HepG2 (cell line): ENCODE measurements at regions not wholly inside any gene's neighbourhood (a gene's known extent, or its start where the extent isn't known, plus 50 kb on each side); places are given as distances from the start of the nearest gene placed in this dataset.

ENCODE experiments used
- ATAC-seq: fragments of 200-7000 bp; cut with Tn5 transposase; 3 replicates; pipeline ENCODE4 v1.9.1; 2020; ENCODE audit warnings: mild to moderate bottlenecking, moderate library complexity
- BruUV-seq: library from RNA; stranded (reverse); fragments of 400-500 nt; replicated peaks from 2 replicates; lab custom pipeline; 2021; lab: Mats Ljungman, UMichigan
- CTCF ChIA-PET: fragments of 300-600 bp; formaldehyde crosslinking; extraction: SDS; loops from one replicate; lab custom pipeline; 2021; ENCODE audit warnings: low total read pairs, inconsistent platforms, low intra/inter-chr PET ratio; lab: Yijun Ruan, JAX
- POLR2A ChIA-PET: fragments of 350-600 bp; sonication (Branson Sonifier 250); formaldehyde crosslinking; loops from one replicate; lab custom pipeline; 2020; ENCODE audit warnings: antibody characterized with exemption, inconsistent platforms; lab: Yijun Ruan, JAX
- DNase-seq: peaks from one replicate; pipeline ENCODE4 v3.0.0-alpha.2; 2015; ENCODE audit warnings: low spot score
- FAIRE-seq: peaks from 3 replicates; lab custom pipeline; 2011; peaks lifted over from hg19 to GRCh38; lab: Jason Lieb, UNC
- H2AFZ ChIP-seq: one replicate; pipeline ENCODE4 v1.6.1; 2011; ENCODE audit warnings: low read length, inconsistent platforms
- H3K27ac ChIP-seq: fragments of 300-600 bp; 3 replicates; pipeline ENCODE4 v1.8.0; 2011; ENCODE audit warnings: mixed run types, mild to moderate bottlenecking, mixed read lengths, low read length, inconsistent platforms; ENCODE audit not compliant: insufficient read depth; ENCODE audit errors: extremely low read length
- H3K27me3 ChIP-seq, 2 experiments: fragments of 200-600 bp in 1 of 2; 2 replicates in 1 of 2; 3 replicates in 1 of 2; pipeline versions ENCODE4 v1.6.0 to v1.8.0; 2011; ENCODE audit warnings: low read length in 2 of 2, mild to moderate bottlenecking in 2 of 2, moderate library complexity in 2 of 2, inconsistent platforms in 1 of 2; ENCODE audit not compliant: insufficient read depth in 2 of 2, control insufficient read depth in 1 of 2
- H3K36me3 ChIP-seq, 2 experiments: fragments of 200-600 bp in 1 of 2; replicated peaks in 1 of 2; 2 replicates in 1 of 2; 3 replicates in 1 of 2; pipeline versions ENCODE4 v1.5.1 to v1.8.0; 2011; ENCODE audit warnings: low read length in 2 of 2, inconsistent platforms in 1 of 2; ENCODE audit not compliant: insufficient read depth in 2 of 2, control insufficient read depth in 1 of 2
- H3K4me1 ChIP-seq: 2 replicates; pipeline ENCODE4 v1.5.1; 2012; ENCODE audit warnings: low read length, inconsistent platforms; ENCODE audit not compliant: insufficient read depth
- H3K4me2 ChIP-seq: 2 replicates; pipeline ENCODE4 v1.6.0; 2011; ENCODE audit warnings: low read depth, low read length, inconsistent platforms
- H3K4me3 ChIP-seq, 3 experiments: fragments of 200-600 bp in 1 of 3; sonication (generic), shearing (Covaris generic) in 1 of 3; replicated peaks in 1 of 3; 2 replicates each; pipeline ENCODE4 v1.5.1; 2011 to 2016; ENCODE audit warnings: low read length in 3 of 3, inconsistent platforms in 2 of 3, low read depth in 2 of 3, mild to moderate bottlenecking in 2 of 3, control low read depth in 1 of 3, mixed read lengths in 1 of 3; ENCODE audit not compliant: insufficient read depth in 1 of 3
- H3K79me2 ChIP-seq: one replicate; pipeline ENCODE4 v1.6.1; 2011; ENCODE audit warnings: low read length, inconsistent platforms; ENCODE audit not compliant: insufficient read depth
- H3K9ac ChIP-seq: 2 replicates; pipeline ENCODE4 v1.6.0; 2011; ENCODE audit warnings: mild to moderate bottlenecking, low read depth, low read length, inconsistent platforms; ENCODE audit not compliant: insufficient read depth
- H3K9me3 ChIP-seq: 2 replicates; pipeline ENCODE4 v1.5.1; 2012; ENCODE audit warnings: mild to moderate bottlenecking, low read length
- H4K20me1 ChIP-seq: 2 replicates; pipeline ENCODE4 v1.6.0; 2011; ENCODE audit warnings: inconsistent platforms, mild to moderate bottlenecking, low read length, moderate library complexity; ENCODE audit not compliant: insufficient read depth
- FOXJ3 ChIP-seq: sonication (generic); formaldehyde crosslinking; IDR thresholded peaks from 2 replicates; pipeline ENCODE4 v1.4.0; 2020; ENCODE audit warnings: missing genetic modification reagents, mild to moderate bottlenecking, borderline replicate concordance
- HDAC1 ChIP-seq: sonication (generic); formaldehyde crosslinking; IDR thresholded peaks from 2 replicates; pipeline ENCODE4 v1.5.1; 2020; ENCODE audit warnings: mild to moderate bottlenecking, missing genetic modification reagents
- KDM6A ChIP-seq: IDR thresholded peaks from 2 replicates; pipeline ENCODE4 v1.6.1; 2016; ENCODE audit warnings: low read depth
- KLF15 ChIP-seq: sonication (generic); formaldehyde crosslinking; IDR thresholded peaks from 2 replicates; pipeline ENCODE4 v1.8.1; 2023; ENCODE audit warnings: borderline replicate concordance, mild to moderate bottlenecking, inconsistent platforms, missing genetic modification reagents, mixed read lengths
- MIXL1 ChIP-seq: IDR thresholded peaks from 2 replicates; pipeline ENCODE4 v1.6.1; 2016
- PCBP1 ChIP-seq: fragments of 200-400 bp; formaldehyde crosslinking; IDR thresholded peaks from 2 replicates; pipeline ENCODE4 v1.6.1; 2017; ENCODE audit warnings: mild to moderate bottlenecking, low read depth, low read length, borderline replicate concordance
- PRDM10 ChIP-seq: sonication (generic); formaldehyde crosslinking; IDR thresholded peaks from 2 replicates; pipeline ENCODE4 v1.4.0; 2020; ENCODE audit warnings: low read depth, missing genetic modification reagents
- RARA ChIP-seq: IDR thresholded peaks from 2 replicates; pipeline ENCODE4 v1.6.1; 2016; ENCODE audit warnings: missing genetic modification reagents, missing compliant biosample characterization
- RORA ChIP-seq: sonication (generic); formaldehyde crosslinking; IDR thresholded peaks from 2 replicates; pipeline ENCODE4 v1.5.0; 2020; ENCODE audit warnings: mild to moderate bottlenecking, missing genetic modification reagents, moderate library complexity
- SPEN ChIP-seq: sonication (generic); formaldehyde crosslinking; IDR thresholded peaks from 2 replicates; pipeline ENCODE4 v1.5.1; 2020; ENCODE audit warnings: low read depth, mild to moderate bottlenecking, missing genetic modification reagents
- ZNF160 ChIP-seq: sonication (generic); formaldehyde crosslinking; IDR thresholded peaks from 2 replicates; pipeline ENCODE4 v1.8.0; 2022; ENCODE audit warnings: mild to moderate bottlenecking, inconsistent platforms, missing genetic modification reagents
- ZNF331 ChIP-seq: sonication (generic); formaldehyde crosslinking; IDR thresholded peaks from 2 replicates; pipeline ENCODE4 v1.4.0; 2020; ENCODE audit warnings: missing genetic modification reagents
- ZNF446 ChIP-seq: sonication (generic); formaldehyde crosslinking; IDR thresholded peaks from 2 replicates; pipeline ENCODE4 v1.5.0; 2020; ENCODE audit warnings: mild to moderate bottlenecking, missing genetic modification reagents
- ZNF546 ChIP-seq: sonication (generic); formaldehyde crosslinking; conservative IDR thresholded peaks from 2 replicates; pipeline ENCODE4 v1.8.1; 2023; ENCODE audit warnings: mild to moderate bottlenecking, missing genetic modification reagents
- ZNF569 ChIP-seq: sonication (generic); formaldehyde crosslinking; IDR thresholded peaks from 2 replicates; pipeline ENCODE4 v1.5.0; 2020; ENCODE audit warnings: mild to moderate bottlenecking, missing genetic modification reagents, moderate library complexity, borderline replicate concordance
- ZNF678 ChIP-seq: sonication (generic); formaldehyde crosslinking; IDR thresholded peaks from 2 replicates; pipeline ENCODE4 v1.4.0; 2020; ENCODE audit warnings: mild to moderate bottlenecking, missing genetic modification reagents
- ZNF761 ChIP-seq: sonication (generic); formaldehyde crosslinking; conservative IDR thresholded peaks from 2 replicates; pipeline ENCODE4 v1.4.0; 2020; ENCODE audit warnings: mild to moderate bottlenecking, missing genetic modification reagents
- ZNF816 ChIP-seq: sonication (generic); formaldehyde crosslinking; IDR thresholded peaks from 2 replicates; pipeline ENCODE4 v1.8.0; 2022; ENCODE audit warnings: missing genetic modification reagents, mild to moderate bottlenecking, borderline replicate concordance
- WGBS: methylation state at CpG from one replicate; pipeline ENCODE4 v1.1.6; 2017; ENCODE audit warnings: low lambda C conversion rate; 5-methylcytosine and 5-hydroxymethylcytosine counted together
- in situ Hi-C: cut with HindIII; loops from 2 replicates; pipeline ENCODE4 v1.10.0; 2017; ENCODE audit warnings: low pct_unique_long_range_greater_than_20kb; ENCODE audit not compliant: extremely low pct_ligation_motif_present
- intact Hi-C: fragments of 100-400 bp; cut with micrococcal nuclease; formaldehyde crosslinking; loops from one replicate; pipeline ENCODE4 v1.10.0; 2022; ENCODE audit not compliant: unreplicated experiment
- TF ChIP-seq, protein P1 (sequence below), 2 experiments: sonication (generic) in 1 of 2; formaldehyde crosslinking in 1 of 2; IDR thresholded peaks; 2 replicates each; pipeline versions ENCODE4 v1.4.0 to v1.6.1; 2018 to 2020; ENCODE audit warnings: missing genetic modification reagents in 2 of 2, borderline replicate concordance in 1 of 2, low read depth in 1 of 2, mild to moderate bottlenecking in 1 of 2, missing biosample characterization in 1 of 2

DNA sequence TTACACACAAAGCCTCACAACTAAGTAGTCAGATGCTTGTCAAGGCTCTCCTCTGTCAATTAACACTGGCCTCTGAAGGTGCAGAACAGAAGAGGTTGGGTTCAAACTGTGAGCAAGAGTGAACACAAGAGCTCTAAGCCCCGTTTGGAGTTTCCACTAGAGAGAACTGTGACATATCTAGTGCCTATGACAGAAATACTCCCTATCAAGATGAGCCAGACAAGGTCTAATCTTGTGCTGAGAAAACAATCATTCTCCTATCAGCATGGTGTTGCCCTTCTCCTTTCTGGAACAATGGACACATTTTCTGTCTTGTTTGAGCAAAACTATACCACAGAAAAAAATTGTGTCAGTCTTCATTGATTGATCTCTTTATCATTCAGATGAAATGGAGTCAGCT, 62.4 kb upstream of the CCDC71L start:
- no peak overlapping the region for H2AFZ ChIP-seq
- no peak overlapping the region for H3K4me2 ChIP-seq
- POLR2A ChIA-PET: no interaction called here

GRCh38 chr7:106729720-106730385, 68.9 kb upstream of the CCDC71L start:
- H4K20me1 ChIP-seq: no peaks in the 10 kb centered on the region
- no peaks in the 10 kb centered on the region for H3K4me1 ChIP-seq
- no peaks in the 10 kb centered on the region for H3K36me3 ChIP-seq
- H2AFZ ChIP-seq: no peak overlapping the region
- H3K9ac ChIP-seq: no peak overlapping the region
- no peak for FAIRE-seq
- H3K27me3 ChIP-seq: no peaks in the 10 kb centered on the region
- intact Hi-C loops: no loop called here
- no peak overlapping the region for H3K4me2 ChIP-seq
- in situ Hi-C loops: loop anchor here (5.0 to 10.0 kb wide), 2 partner anchors 185 to 553 kb away; no protein-coding TSS in a partner anchor
- no peak for DNase-seq
- H3K9me3 ChIP-seq: no peaks in the 10 kb centered on the region
- H3K27ac ChIP-seq: no peak overlapping the region
- no peak overlapping the region for H3K4me3 ChIP-seq
- POLR2A ChIA-PET: no interaction called here
- no peaks in the 10 kb centered on the region for H3K79me2 ChIP-seq
- BruUV-seq: no TSS peak
- no peak for ATAC-seq
- CTCF ChIA-PET: no interaction called here
- WGBS: 6% methylated on average over 2 of the region's 2 CpGs
- TF ChIP-seq ZNF546 (no peak), PRDM10 (CRISPR knock-in tag) (no peak), ZNF569 (no peak), ZNF761 (CRISPR knock-in tag) (no peak), ZNF331 (CRISPR knock-in tag) (no peak), RARA (CRISPR knock-in tag) (no peak), MIXL1 (CRISPR knock-in tag) (no peak)

More for the DNA sequence above, 62.4 kb upstream of the CCDC71L start:
- TF ChIP-seq KDM6A (CRISPR knock-in tag): no peak
- TF ChIP-seq, protein P1, sequence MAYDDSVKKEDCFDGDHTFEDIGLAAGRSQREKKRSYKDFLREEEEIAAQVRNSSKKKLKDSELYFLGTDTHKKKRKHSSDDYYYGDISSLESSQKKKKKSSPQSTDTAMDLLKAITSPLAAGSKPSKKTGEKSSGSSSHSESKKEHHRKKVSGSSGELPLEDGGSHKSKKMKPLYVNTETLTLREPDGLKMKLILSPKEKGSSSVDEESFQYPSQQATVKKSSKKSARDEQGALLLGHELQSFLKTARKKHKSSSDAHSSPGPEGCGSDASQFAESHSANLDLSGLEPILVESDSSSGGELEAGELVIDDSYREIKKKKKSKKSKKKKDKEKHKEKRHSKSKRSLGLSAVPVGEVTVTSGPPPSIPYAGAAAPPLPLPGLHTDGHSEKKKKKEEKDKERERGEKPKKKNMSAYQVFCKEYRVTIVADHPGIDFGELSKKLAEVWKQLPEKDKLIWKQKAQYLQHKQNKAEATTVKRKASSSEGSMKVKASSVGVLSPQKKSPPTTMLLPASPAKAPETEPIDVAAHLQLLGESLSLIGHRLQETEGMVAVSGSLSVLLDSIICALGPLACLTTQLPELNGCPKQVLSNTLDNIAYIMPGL (CRISPR knock-in tag; IDR thresholded peaks at IDR 0.05; ENCODE audit: borderline replicate concordance in 1 of 2, low read depth in 1 of 2): no peak
- no peak for TF ChIP-seq SPEN
- TF ChIP-seq ZNF678: no peak
- no peak for TF ChIP-seq ZNF160 (CRISPR knock-in tag)
- no peak for TF ChIP-seq FOXJ3 (CRISPR knock-in tag)
- no peak for TF ChIP-seq RORA (CRISPR knock-in tag)
- no peak for TF ChIP-seq ZNF446
- TF ChIP-seq PCBP1: no peak
- no peak for TF ChIP-seq KLF15 (CRISPR knock-in tag)
- no peak for TF ChIP-seq HDAC1 (CRISPR knock-in tag)
- no peak for TF ChIP-seq ZNF816 (CRISPR knock-in tag)
- TF ChIP-seq, all 625 proteins: peak for 0
- WGBS: no CpG with 5 or more reads among the region's 1 CpG
- Histone ChIP-seq H3K27me3 (no peaks in the 10 kb centered on the region; a peak in 1 of 5 replicates), H3K36me3 (no peaks in the 10 kb centered on the region), H3K4me1 (no peaks in the 10 kb centered on the region), H3K9me3 (no peaks in the 10 kb centered on the region), H3K9ac (no peak overlapping the region), H3K79me2 (no peaks in the 10 kb centered on the region), H4K20me1 (no peaks in the 10 kb centered on the region), H3K27ac (no peak overlapping the region), H3K4me3 (no peak overlapping the region)
- no peak for FAIRE-seq
- intact Hi-C loops (no loop called here), in situ Hi-C loops (no loop called here)
- DNase-seq: no peak
- CTCF ChIA-PET: no interaction called here
- ATAC-seq: no peak
- BruUV-seq: no TSS peak
